GM21447 (cell line): ENCODE measurements at regions not wholly inside any gene's neighbourhood (a gene's known extent, or its start where the extent isn't known, plus 50 kb on each side); places are given as distances from the start of the nearest gene placed in this dataset.
"Not testable (repeated sequence)": the region's sequence is repeated elsewhere in the genome, so short reads cannot be mapped to it uniquely, and the experiment has no call there.

ENCODE experiments used
- ATAC-seq: cut with Tn5 transposase; IDR thresholded peaks from one replicate; pipeline ENCODE4 v1.9.1; 2021; ENCODE audit not compliant: unreplicated experiment

DNA sequence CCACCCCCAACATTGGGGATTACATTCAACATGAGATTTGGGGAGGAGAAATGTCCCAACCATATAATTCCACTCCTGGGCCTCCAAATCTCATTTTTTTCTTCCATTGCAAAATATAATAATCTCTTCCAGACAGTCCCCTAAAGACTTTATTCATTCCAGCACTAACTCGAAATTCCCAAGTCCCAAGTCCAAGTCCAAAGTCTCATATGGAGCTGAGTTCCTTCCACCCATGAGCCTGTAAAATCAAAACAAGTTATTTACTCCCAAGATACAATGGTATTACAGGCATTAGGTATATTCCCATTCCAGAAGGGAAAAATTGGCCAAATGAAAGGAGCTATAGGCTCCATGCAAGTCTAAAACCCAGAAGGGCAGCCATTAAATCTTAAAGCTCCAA is 56.7 kb downstream of the P2RY1 start:
- ATAC-seq = no peak

DNA sequence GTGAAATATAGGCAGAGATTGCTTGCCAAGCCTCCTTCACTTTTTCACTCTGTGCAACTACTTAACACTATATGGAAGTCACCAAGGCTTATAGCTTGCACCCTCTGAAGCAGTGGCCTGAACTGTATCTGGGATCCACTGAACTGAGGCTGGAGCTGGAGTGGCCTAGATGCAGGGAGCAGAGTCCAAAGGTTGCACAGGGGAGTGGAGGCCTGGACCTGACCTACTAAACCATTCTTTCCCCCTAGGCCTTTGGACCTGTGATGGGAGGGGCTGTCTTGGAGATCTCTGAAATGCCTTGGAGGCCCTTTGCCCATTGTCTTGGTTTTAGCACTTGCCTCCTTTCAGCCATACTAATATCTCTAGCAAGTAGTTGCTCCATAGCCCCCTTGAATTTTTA is 57.5 kb downstream of the P2RY1 start:
- ATAC-seq = no peak

DNA sequence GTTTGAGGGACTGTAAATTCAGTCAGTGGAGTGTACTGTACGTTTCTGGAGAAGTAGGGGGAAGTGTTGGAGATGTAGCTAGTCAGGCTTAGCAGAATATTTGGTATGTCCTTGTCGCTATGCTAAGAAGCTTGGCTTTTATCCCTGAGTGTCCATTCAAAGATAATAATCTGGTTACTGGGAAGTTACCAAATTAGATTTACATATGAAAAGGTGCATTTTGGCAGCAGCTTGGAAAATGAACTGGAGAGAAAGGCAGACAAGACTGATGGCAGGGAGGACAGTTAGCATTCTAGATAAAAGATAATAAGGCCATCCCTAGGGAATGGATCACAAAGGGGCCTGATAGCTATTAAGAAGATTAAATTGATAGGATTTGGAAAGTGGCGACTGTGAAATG is 58.7 kb downstream of the P2RY1 start:
- no peak for ATAC-seq

DNA sequence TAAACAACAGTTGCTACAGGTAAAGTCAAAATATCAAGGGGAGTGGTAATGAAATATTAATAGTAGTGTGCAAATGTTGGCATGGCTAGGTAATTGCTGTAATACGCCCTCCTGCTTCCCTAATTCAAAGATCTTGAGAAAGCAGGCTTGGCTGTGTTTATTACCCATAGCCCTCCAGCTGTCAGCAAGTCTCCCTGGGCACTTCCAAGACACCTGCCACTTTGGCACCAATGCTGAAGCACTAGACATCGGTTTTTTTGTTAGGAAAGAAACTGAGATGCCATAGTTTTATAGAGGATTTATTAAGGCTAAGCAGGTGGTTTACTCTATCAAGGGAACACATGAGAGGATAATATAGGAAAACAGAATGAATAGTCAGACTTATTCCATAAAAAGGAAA is 64.4 kb downstream of the P2RY1 start:
- ATAC-seq = no peak

DNA sequence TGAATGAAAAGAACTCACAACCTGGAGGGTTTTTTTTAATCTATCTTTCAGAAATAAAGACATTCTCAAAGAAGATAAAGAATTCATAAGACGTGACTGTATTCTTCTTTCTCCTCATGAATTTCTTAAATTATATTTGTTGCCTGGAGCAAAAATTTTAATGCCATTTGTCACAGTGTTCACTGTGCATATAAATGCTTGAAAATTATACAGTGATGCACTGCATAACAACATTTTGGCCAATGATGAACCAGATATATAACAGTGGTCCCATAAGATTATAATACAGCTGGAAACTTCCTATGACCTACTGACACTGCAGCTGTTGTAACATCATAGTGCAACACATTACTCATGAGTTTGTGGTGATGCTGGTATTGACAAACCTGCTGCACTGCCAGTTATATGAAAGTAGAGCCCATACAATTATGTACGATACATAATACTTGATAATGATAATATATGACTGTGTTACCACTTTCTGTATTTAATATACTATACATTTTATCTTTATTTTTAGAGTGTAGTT is 67.3 kb downstream of the P2RY1 start:
- no peak for ATAC-seq

DNA sequence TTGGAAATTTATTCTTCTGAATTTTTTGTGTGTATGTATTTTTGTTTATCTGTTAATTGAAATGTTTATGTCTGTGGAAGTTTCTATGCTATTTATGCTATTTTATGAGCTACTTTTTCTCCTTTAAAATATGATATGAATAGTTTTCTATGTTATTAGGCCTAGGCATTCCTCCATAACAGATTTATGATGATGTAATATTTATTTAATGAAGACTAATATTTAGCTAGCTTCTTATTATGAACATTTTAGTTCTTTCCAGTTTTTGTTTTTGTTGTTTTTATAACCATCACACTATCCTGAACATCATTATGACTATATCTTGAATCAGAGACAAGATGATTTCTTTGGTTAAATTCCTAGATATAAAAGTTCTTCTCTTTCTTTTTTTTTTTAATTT is 70.7 kb downstream of the P2RY1 start:
- no peak for ATAC-seq

DNA sequence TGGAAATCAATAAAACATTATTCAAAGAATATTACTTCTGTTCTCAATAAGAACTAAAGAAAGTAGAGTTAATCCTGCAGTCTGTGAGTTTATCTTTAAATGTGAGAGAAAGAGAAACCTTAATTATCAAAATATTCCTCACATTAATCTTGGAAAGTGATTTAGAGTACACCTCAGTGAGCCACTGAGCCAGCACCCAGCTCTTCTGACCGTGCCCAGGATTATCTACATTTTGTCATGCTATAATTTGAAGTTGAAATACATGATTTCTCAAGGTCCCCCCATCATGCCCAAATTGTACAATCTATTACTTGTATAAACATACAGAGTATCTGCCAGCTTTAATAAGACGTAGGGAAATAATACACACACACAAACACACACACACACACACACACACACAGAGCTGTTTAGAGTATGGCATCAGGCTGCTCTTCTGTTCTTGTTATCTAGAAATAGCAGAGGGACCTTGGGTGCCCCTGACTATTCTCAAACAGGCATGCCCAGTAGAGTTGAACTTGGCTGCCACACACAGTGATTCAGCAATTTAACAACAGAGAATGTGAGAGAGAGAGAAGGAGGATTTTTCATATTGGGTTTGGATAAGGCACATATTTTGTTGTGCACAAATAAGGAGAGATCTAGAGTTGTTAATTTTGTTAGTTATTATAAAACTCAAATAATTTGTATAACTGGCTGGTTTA is 74.4 kb downstream of the P2RY1 start:
- no peak for ATAC-seq

DNA sequence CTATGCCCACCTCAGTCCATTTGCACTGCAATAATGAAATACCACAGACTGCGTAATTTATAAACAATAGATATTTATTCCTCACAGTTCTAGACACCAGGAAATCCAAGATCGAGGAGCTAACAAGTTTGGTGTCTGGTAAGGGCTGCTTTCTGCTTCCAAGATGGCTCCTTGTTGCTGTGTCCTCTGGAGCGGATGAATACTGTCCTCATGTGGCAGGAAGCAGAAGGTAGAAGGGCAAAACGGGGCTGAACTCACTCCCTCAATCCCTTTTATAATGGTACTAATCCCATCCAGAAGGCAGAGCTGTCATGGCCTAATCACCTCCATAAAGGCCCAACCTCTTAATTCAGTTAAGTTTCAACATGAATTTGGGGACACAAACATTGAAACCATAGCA is 75.3 kb downstream of the P2RY1 start:
- no peak for ATAC-seq

DNA sequence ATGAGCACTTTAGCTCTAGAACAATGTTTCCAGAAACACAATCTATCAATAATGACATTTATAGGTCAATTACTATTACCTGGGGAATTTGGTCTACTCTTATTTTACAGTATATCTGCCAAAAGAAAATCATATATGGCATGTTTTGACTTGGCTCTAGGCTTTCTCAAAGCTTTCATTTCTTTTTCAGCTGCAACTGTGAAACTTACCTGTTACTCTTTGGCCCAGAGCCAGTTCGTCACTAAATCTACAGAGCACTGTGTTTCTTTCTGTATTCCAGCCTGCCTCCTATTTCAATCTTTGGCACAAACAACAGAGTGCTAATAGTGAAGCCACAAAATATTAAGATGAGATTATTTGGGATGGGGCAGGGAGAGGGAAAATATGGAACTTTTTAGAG is 76.0 kb downstream of the P2RY1 start:
- no peak for ATAC-seq

DNA sequence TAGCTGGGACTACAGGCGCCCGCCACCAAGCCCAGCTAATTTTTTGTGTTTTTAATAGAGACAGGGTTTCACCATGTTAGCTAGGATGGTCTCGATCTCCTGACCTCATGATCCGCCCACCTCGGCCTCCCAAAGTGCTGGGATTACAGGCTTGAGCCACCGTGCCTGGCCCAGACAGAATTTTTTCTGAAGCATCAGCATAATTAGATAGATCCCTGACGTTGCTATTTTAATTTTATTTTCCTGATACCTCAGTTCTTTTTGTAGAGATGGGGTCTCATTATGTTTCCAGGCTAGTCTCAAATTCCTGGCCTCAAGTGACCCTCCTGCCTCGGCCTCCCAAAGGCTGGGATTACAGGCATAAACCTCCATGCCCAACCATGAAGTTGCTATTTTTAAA is 79.8 kb downstream of the P2RY1 start:
- ATAC-seq = not testable (repeated sequence)

DNA sequence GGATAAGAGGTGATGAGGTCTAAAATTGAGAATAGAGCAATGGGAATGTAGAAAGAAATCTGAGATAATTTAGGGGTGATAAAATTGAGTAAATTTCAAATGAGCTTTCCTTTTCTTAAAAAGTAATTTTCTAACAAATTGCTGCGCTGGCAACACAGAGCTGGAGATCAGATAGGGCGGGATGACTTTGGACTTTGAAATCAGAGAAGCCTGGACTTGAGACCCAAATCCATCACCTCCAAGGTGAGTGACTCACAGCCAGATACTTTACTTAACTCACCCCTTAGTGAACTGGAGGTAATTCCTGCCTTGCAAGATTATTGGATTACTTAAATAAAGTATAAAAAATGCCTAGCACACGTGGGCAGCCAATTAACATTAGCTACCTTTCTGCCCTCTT is 80.8 kb downstream of the P2RY1 start:
- no peak for ATAC-seq

DNA sequence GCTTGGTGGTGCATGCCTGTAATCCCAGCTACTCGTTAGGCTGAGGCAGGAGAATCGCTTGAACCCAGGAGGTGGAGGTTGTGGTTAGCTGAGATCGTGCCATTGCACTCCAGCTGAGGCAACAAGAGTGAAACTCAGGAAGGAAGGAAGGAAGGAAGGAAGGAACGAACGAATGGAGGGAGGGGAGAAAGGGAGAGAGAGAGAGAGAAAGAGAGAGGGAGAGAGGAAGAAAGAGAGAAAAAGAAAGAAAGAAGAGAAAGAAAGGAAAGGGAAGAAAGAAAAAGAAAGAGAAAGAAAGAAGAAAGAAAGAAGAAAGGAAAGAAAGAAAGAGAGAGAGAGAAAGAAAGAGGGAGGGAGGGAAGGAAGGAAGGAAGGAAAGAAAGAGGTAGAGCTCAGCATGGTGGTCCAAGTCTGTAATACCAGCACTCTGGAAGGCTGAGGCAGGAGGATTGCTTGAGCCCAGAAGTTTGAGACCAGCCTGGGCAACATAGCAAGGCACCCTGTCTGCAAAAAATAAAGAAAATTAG is 81.9 kb downstream of the P2RY1 start:
- no peak for ATAC-seq

DNA sequence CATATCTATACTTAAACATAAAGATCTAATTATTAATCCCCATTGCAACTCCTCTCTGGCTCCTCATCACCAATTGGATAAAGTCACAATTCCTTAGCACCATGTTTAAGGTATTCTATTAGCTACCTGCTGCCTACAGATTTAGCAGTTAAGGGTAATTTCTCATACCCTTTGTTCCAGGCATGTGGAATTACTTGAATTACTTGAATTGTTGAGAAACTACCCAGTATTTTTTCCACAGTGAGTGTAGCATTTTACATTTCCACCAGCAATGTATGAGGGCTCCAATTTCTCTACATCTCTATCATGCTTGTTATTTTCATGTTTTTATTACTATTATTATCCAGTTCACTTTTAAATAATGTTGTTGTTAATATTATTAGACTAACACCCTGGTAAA is 86.4 kb downstream of the P2RY1 start:
- ATAC-seq = no peak

DNA sequence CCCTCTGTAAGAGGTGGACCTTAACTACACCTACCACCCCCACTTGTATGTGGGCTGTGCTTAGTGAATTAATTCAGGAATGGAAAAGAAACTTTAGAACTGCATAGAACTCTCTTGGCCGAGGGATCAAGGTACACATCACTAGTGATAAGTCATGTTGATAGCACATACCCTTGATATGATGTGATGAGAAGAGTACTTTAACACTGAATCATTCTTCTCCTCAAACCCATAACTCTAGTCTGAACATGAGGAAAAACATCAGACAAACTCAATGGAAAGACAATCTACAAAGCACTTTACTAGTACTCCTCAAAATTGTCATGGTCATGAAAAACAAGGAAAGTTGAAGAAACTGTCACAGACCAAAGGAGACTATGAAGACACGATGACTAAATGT is 87.6 kb downstream of the P2RY1 start:
- no peak for ATAC-seq

DNA sequence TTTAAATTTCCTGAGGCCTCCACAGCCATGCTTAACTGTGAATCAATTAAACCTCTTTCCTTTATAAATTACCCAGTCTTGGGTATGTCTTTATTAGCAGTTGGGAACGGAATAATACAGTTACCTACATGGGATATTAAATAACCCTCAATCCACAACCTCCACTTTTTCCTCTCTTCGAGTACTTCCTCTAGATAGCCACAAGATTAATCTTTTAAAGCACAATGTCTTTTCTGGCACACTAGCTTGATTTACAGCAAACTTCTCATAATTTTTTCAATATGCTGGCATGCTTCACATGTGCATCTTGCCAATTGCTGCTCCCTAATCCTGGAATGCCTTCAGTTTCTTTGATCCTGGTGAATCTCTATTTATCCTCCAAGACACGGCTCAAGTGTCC is 92.2 kb downstream of the P2RY1 start:
- ATAC-seq = no peak

DNA sequence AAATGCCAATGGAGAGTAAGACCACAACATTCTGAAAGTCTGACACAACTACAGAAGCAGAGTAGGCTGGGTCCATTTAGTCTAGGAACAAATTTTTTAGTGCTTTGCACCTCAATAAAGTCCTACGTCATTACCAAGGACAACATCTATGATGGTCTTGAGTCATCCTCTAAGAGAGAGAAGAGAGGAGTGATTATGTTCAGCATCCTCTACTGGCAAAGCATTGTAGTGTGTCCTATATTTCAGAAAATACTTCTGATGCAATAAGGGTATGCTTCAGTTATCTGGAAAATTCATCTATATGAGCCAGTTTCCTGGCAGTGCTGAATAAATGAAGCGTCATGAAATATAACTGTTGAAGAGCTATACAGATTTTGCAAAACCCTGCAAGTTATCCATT is 95.6 kb downstream of the P2RY1 start:
- ATAC-seq = no peak

DNA sequence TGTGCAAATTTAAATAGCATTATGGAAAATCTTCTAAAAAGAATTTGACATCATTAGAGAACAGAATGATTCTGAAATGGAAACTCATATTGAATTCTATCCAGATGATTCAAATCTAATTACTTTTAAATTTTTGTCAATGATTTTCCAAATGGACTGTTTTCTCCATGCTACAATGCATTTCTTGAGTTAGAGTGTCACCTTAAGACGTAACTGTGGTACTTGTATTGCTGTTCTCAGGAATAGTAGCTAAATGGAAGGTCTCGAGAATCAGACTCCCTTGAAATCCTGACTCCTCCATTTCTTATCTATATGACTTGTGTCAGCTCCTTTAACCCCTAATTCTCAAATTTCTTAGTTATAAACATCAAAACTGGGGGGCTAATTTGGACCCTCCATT is 102.3 kb downstream of the P2RY1 start:
- no peak for ATAC-seq

DNA sequence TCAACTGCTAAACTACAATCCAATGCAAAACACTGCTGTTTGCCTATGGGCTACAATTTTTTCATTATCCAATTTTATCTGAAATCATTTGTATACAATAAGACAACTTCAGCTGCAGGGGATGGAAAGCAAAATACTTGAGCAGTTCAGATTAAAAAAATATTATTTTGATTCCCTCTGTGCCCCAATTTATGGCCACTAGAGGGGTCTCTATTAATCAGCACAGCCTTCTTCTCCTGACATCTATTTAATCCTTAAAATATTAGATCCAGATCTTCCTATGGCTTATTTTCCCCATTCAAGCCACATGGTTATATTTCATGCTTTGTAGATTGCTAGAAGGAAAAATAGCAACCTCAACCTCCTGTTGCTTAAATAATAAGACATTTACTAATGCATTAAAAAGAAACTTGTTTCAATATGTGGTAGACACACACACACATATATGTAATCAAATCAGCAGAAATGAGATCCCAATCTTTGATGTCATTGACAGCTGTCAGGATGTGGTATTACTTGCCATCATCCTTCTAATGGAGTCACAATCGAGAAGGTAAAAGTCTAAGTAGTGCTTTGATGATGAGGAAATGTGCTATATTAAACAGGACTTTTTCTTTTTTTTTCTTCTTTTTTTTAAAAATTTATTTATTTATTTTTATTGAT is 104.2 kb downstream of the P2RY1 start:
- no peak for ATAC-seq

DNA sequence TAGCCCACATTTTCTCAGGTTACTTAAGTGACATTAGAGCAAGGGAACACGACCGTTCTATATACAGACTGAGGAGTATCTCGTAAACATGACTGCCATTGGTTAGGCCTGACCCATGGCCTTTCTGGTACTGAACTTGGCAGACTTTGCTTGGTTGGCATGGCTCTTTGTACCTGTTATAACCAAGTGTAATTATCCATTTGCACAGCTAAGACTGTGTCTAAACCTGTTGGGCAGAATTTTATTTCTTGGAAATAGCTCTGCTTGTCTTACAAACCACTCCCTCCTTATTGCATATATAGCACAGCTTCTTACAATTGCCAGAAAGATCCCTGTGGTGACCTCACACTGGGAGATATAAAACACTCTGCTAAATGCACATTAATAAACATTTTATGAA is 106.9 kb downstream of the P2RY1 start:
- no peak for ATAC-seq

DNA sequence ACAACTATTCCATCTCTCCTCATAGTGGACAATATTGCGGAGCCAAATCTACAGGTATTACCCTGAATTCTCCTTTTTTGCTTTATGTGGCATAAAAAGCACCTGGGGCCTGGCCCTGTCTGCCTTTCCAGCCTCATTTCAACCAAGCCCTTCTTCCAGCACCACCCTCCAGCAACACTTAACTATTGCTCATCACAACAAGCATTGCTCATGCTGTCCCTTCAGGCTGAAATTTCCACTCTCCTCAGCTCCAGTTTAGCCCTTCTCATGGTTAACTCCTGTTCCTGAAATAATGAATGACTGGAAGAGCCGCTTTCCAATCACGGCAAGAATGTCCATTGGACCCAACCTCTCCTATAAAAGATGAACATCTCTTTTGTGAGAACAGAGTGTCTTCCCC is 107.4 kb downstream of the P2RY1 start:
- ATAC-seq = no peak

DNA sequence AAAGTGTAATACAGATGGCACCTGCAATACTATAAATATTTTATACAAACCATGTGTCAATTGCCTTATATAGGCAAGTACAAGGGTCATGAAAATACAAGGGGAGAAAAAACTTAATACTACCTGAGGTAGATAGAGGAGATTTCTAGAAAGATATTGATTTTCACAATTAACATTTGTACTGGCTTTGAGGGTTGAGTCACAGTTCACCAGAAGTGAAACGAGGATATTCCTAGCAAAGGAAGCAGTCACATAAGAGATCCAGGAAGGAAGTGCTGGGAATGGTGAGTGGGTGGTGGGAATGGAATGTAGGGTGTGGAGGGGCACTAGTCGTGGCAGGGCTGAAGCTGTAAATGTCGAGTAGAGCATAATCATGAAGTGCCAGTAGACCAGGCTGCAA is 108.7 kb downstream of the P2RY1 start:
- ATAC-seq = no peak

DNA sequence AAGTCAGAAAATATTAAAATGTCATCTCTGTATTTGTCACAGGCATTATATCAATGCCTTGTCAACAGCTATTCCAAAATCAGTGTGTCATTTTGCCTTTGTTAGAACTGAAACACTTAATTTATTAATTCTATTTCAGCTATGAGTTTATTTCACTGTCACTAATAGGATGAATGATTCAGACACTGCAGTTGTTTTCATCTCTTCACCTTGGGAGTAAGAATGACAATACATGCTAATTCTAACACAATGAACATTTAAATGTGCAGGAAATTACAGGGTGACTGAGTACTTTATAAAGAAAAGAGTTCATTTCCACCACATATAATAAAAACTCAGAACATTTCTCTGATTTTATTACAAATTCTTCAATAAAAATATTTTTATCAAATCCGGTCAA is 109.7 kb downstream of the P2RY1 start:
- ATAC-seq = no peak

DNA sequence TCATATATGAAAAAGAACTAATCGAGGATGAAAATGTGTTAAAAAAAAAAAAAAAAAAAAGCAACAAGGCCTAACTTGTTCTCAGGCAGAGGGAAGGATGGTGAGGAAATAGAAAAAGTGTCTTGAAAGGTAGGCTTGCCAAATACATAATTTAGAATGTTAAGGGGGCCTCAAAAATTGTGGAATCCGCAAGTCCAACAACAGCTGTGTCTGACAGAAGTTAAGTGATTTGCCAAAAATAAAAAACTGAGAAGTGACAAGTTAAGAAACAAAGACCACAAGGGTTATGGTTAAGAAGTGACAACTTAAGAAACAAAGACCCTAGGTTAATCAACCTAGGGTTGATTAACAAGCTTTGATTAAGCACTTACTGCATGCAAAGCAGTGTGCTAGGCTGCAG is 110.6 kb downstream of the P2RY1 start:
- ATAC-seq = no peak
